ENCODE measurements at regions not wholly inside any gene's neighbourhood (a gene's known extent, or its start where the extent isn't known, plus 50 kb on each side); places are given as distances from the start of the nearest gene placed in this dataset.
A peak's percentile ranks its signal among the peaks of the same experiment; 100 is the strongest.

DNA sequence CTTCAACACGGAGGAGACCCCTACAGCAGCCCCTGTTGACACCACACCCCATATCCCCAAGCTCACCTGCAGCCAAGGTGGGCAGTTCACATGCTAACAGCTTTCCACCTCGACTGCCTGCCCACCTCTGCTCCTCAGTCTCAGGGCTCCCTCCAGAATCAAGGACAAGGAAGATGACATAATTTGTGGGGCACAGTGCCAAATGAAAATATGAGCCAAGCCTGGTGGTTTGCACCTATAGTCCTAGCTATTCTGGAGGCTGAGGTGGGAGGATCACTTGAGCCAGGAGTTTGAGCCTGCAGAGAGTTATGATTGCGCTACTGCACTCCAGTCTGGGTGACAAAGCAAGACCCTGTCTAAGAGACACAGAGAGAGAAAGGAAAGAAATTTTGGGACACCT lies 516.3 kb downstream of the BCOR start:
- Histone ChIP-seq H3K4me1 (ENCODE audit: control insufficient read depth, extremely low read depth, insufficient read depth, low read length) (peaks cover 2% of the 10 kb centered on the region), H3K79me2 (ENCODE audit: control insufficient read depth, insufficient read depth, low read length) (no peaks in the 10 kb centered on the region), H2AFZ (ENCODE audit: control insufficient read depth, low read length) (no peak overlapping the region), H3K36me3 (ENCODE audit: control insufficient read depth in 2 of 2, extremely low read depth in 1 of 2, insufficient read depth in 2 of 2, low read length in 2 of 2) (no peaks in the 10 kb centered on the region), H3K27ac (ENCODE audit: control insufficient read depth, insufficient read depth, low read length) (no peak overlapping the region), H3K4me3 (ENCODE audit: control insufficient read depth in 2 of 3, extremely low read depth in 1 of 3, insufficient read depth in 2 of 3, low read depth in 1 of 3, low read length in 3 of 3) (no peak overlapping the region), H3K9ac (ENCODE audit: control insufficient read depth, extremely low read depth, insufficient read depth, low read length) (no peak overlapping the region), H3K9me1 (ENCODE audit: control insufficient read depth, extremely low read depth, insufficient read depth, low read length) (no peaks in the 10 kb centered on the region), H3K27me3 (ENCODE audit: control insufficient read depth, extremely low read depth, insufficient read depth, low read length) (no peaks in the 10 kb centered on the region), H3K9me3 (ENCODE audit: control insufficient read depth, low read depth, low read length) (no peaks in the 10 kb centered on the region), H3K4me2 (ENCODE audit: control insufficient read depth, extremely low read depth, insufficient read depth, low read depth, low read length) (no peak overlapping the region), H4K20me1 (ENCODE audit: control insufficient read depth, extremely low read depth, insufficient read depth, low read length) (no peaks in the 10 kb centered on the region)
- dilution Hi-C loops (cut with MboI; ENCODE audit: extremely low pct_ligation_motif_present, low sequenced_read_pairs): no loop called here
- no peak for DNase-seq (ENCODE audit: low read depth, low spot score)
- TF ChIP-seq EZH2 (IDR thresholded peaks at IDR 0.05; ENCODE audit: low read length): no peak
- TF ChIP-seq, protein P1, sequence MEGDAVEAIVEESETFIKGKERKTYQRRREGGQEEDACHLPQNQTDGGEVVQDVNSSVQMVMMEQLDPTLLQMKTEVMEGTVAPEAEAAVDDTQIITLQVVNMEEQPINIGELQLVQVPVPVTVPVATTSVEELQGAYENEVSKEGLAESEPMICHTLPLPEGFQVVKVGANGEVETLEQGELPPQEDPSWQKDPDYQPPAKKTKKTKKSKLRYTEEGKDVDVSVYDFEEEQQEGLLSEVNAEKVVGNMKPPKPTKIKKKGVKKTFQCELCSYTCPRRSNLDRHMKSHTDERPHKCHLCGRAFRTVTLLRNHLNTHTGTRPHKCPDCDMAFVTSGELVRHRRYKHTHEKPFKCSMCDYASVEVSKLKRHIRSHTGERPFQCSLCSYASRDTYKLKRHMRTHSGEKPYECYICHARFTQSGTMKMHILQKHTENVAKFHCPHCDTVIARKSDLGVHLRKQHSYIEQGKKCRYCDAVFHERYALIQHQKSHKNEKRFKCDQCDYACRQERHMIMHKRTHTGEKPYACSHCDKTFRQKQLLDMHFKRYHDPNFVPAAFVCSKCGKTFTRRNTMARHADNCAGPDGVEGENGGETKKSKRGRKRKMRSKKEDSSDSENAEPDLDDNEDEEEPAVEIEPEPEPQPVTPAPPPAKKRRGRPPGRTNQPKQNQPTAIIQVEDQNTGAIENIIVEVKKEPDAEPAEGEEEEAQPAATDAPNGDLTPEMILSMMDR (optimal IDR thresholded peaks at IDR 0.05 in 1 of 3, IDR thresholded peaks at IDR 0.05 in 1 of 3, conservative IDR thresholded peaks at IDR 0.05 in 1 of 3; ENCODE audit: extremely low read depth in 1 of 3, insufficient read depth in 2 of 3, low read length in 3 of 3): no peak
- FAIRE-seq: no peak

- H3K4me2 ChIP-seq (ENCODE audit: control insufficient read depth, extremely low read depth, insufficient read depth, low read depth, low read length): no peak overlapping the region
- H3K79me2 ChIP-seq (ENCODE audit: control insufficient read depth, insufficient read depth, low read length): no peaks in the 10 kb centered on the region
- H3K9ac ChIP-seq (ENCODE audit: control insufficient read depth, extremely low read depth, insufficient read depth, low read length): no peak overlapping the region
- H3K9me3 ChIP-seq (ENCODE audit: control insufficient read depth, low read depth, low read length): no peaks in the 10 kb centered on the region
- no peak overlapping the region for H3K27ac ChIP-seq (ENCODE audit: control insufficient read depth, insufficient read depth, low read length)
- dilution Hi-C loops (cut with MboI; ENCODE audit: extremely low pct_ligation_motif_present, low sequenced_read_pairs): no loop called here
- H3K4me1 ChIP-seq (ENCODE audit: control insufficient read depth, extremely low read depth, insufficient read depth, low read length): peaks cover 2% of the 10 kb centered on the region
- no peaks in the 10 kb centered on the region for H3K9me1 ChIP-seq (ENCODE audit: control insufficient read depth, extremely low read depth, insufficient read depth, low read length)
- H2AFZ ChIP-seq (ENCODE audit: control insufficient read depth, low read length): no peak overlapping the region
- FAIRE-seq (peak; percentile 36), DNase-seq (ENCODE audit: low read depth, low spot score) (no peak)
- H3K4me3 ChIP-seq (ENCODE audit: control insufficient read depth in 2 of 3, extremely low read depth in 1 of 3, insufficient read depth in 2 of 3, low read depth in 1 of 3, low read length in 3 of 3): no peak overlapping the region
- H4K20me1 ChIP-seq (ENCODE audit: control insufficient read depth, extremely low read depth, insufficient read depth, low read length): no peaks in the 10 kb centered on the region
- no peaks in the 10 kb centered on the region for H3K27me3 ChIP-seq (ENCODE audit: control insufficient read depth, extremely low read depth, insufficient read depth, low read length)
- no peaks in the 10 kb centered on the region for H3K36me3 ChIP-seq (ENCODE audit: control insufficient read depth in 2 of 2, extremely low read depth in 1 of 2, insufficient read depth in 2 of 2, low read length in 2 of 2)
- TF ChIP-seq, protein P1 (optimal IDR thresholded peaks at IDR 0.05 in 1 of 3, IDR thresholded peaks at IDR 0.05 in 1 of 3, conservative IDR thresholded peaks at IDR 0.05 in 1 of 3; ENCODE audit: extremely low read depth in 1 of 3, insufficient read depth in 2 of 3, low read length in 3 of 3): no peak
- TF ChIP-seq EZH2 (IDR thresholded peaks at IDR 0.05; ENCODE audit: low read length): no peak
Observed at GRCh38 chrX:39582091-39582490, 515.7 kb downstream of the BCOR start.

Measured in keratinocyte (primary cell).